Left lung (tissue), 4 donors: ENCODE measurements at regions not wholly inside any gene's neighbourhood (a gene's known extent, or its start where the extent isn't known, plus 50 kb on each side); places are given as distances from the start of the nearest gene placed in this dataset.

Experiments
- ATAC-seq: fragments of 200-7000 bp; cut with Tn5 transposase; one replicate; pipeline ENCODE4 v1.9.1; 2020; ENCODE audit warnings: moderate library complexity
- DNase-seq, 4 donors: peaks; one replicate each; pipeline ENCODE4 v3.0.0-alpha.2; 2013 to 2020
- H3K27ac ChIP-seq, 2 donors: fragments of 200-600 bp; sonication (generic) in 1 of 2; one replicate each; pipeline versions ENCODE4 v1.5.0 to v1.8.0; 2020 to 2021
- H3K27me3 ChIP-seq, 2 donors: fragments of 200-600 bp; sonication (generic) in 1 of 2; one replicate each; pipeline versions ENCODE4 v1.5.0 to v1.8.0; 2020 to 2021
- H3K36me3 ChIP-seq, 2 donors: fragments of 200-600 bp; sonication (generic) in 1 of 2; one replicate each; pipeline versions ENCODE4 v1.5.0 to v1.8.0; 2020 to 2021
- H3K4me1 ChIP-seq, 2 donors: fragments of 200-600 bp; one replicate each; pipeline ENCODE4 v1.8.0; 2021
- H3K4me3 ChIP-seq, 2 donors: fragments of 200-600 bp; sonication (generic) in 1 of 2; one replicate each; pipeline versions ENCODE4 v1.5.0 to v1.8.0; 2020 to 2021; ENCODE audit warnings: mild to moderate bottlenecking in 1 of 2
- H3K9me3 ChIP-seq, 2 donors: fragments of 200-600 bp; sonication (generic) in 1 of 2; one replicate each; pipeline versions ENCODE4 v1.5.0 to v1.8.0; 2020 to 2021
- intact Hi-C, 2 donors: fragments of 100-400 bp; cut with DNase I; formaldehyde crosslinking; loops; one replicate each; pipeline versions ENCODE4 v1.11.2 to v1.14.2; 2022
- TF ChIP-seq, protein P1 (sequence below), 2 donors: fragments of 200-600 bp; sonication (generic) in 1 of 2; IDR thresholded peaks; one replicate each; pipeline versions ENCODE4 v1.5.0 to v1.8.0; 2021; ENCODE audit warnings: antibody characterized with exemption in 2 of 2
- donor health status: DM: no; HTN: yes; CAD: no.
- donor health status: DM: no; HTN: no; CAD: no.

DNA sequence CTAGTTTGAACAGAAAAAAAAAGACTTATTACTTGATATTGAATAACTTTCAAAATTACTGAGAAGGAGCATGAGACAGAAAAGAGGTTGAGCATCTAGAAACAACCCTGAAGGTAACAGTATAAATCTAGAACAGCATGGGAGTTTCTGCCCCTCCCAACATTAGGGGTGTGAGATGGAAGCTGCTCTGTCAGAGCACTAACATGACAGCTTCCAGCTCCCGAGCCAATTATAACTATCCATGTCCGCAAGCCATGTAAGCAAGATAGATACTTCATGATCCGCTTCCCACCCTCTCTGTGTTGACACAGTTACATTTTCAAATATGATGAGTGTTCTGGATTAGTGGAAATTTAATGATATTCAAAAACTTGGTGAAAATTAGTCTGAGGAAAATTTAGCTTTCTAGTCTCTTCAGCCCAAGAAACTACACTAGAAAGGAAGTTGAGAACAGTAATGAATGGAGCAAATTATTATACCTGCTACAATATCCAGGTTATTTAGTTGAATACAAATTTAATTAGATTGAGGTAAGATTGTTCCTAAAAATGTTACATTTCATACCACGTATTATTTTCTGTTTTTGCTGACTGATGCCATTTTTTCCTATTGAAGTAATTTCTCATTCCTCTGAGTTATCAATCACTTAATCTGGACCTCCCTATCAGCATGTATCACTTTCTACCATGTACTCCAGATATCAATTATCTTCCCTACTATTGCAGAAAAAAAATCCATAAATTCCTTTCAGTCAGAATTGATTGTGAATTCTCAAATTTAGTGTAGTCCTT is 129.3 kb upstream of the SLIT2 start:
- Histone ChIP-seq H3K27ac (no peak overlapping the region), H3K9me3 (no peaks in the 10 kb centered on the region), H3K36me3 (no peaks in the 10 kb centered on the region), H3K27me3 (no peaks in the 10 kb centered on the region), H3K4me1 (no peaks in the 10 kb centered on the region), H3K4me3 (no peak overlapping the region)
- ATAC-seq, result no peak
- no peak for DNase-seq
- intact Hi-C loops, result no loop called here
- TF ChIP-seq, protein P1, sequence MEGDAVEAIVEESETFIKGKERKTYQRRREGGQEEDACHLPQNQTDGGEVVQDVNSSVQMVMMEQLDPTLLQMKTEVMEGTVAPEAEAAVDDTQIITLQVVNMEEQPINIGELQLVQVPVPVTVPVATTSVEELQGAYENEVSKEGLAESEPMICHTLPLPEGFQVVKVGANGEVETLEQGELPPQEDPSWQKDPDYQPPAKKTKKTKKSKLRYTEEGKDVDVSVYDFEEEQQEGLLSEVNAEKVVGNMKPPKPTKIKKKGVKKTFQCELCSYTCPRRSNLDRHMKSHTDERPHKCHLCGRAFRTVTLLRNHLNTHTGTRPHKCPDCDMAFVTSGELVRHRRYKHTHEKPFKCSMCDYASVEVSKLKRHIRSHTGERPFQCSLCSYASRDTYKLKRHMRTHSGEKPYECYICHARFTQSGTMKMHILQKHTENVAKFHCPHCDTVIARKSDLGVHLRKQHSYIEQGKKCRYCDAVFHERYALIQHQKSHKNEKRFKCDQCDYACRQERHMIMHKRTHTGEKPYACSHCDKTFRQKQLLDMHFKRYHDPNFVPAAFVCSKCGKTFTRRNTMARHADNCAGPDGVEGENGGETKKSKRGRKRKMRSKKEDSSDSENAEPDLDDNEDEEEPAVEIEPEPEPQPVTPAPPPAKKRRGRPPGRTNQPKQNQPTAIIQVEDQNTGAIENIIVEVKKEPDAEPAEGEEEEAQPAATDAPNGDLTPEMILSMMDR (IDR thresholded peaks at IDR 0.05), result no peak

DNA sequence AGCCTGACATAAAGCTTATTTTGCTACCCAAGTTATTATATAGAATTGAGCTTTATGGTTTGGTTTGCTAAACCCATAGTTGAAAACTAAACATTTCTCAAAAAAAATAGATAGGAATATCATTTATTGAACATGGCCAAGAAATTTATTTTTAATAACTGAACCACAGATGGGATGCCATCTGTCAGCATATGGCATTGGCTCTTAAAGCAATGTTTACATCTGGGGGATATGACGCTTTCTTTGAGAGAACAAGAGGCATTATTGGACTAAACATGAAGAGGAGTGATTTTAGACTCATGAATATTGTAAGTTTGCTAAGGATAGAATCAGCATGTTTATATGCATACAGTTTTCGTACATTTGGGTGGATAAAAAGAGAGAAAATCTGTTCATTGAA is 132.6 kb upstream of the SLIT2 start:
- Histone ChIP-seq H3K4me1 (no peaks in the 10 kb centered on the region), H3K27ac (no peak overlapping the region), H3K27me3 (no peaks in the 10 kb centered on the region), H3K4me3 (no peak overlapping the region), H3K36me3 (no peaks in the 10 kb centered on the region), H3K9me3 (no peaks in the 10 kb centered on the region)
- no peak for DNase-seq
- intact Hi-C loops, result no loop called here
- TF ChIP-seq, protein P1 (IDR thresholded peaks at IDR 0.05), result no peak
- no peak for ATAC-seq

DNA sequence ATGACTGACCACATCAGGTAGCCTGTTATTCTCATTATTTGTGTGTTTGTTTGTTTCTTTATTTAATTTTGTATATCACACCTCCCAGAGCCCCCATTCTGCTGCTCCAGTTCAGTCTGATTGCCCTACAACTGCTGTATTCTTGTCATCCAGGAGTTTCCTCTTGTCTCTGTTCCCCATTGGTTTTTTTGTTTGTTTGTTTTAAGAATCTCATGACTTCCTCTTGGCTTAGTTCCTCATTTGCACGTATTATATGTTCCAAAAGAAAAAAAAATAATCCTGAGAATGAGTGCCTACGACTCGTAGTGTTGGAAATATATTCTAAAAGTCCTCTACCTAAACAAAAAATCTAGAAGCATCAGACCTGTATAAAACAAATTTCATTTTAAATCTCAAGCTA is 142.3 kb upstream of the SLIT2 start:
- DNase-seq (no peak), ATAC-seq (no peak)
- H3K9me3 ChIP-seq, result peaks cover 0 to 2% of the 10 kb centered on the region in 2 donors
- no peaks in the 10 kb centered on the region for H3K27me3 ChIP-seq
- no peaks in the 10 kb centered on the region for H3K36me3 ChIP-seq
- TF ChIP-seq, protein P1 (IDR thresholded peaks at IDR 0.05), result no peak
- H3K27ac ChIP-seq, result no peak overlapping the region
- no peaks in the 10 kb centered on the region for H3K4me1 ChIP-seq
- H3K4me3 ChIP-seq, result no peak overlapping the region
- intact Hi-C loops, result no loop called here

DNA sequence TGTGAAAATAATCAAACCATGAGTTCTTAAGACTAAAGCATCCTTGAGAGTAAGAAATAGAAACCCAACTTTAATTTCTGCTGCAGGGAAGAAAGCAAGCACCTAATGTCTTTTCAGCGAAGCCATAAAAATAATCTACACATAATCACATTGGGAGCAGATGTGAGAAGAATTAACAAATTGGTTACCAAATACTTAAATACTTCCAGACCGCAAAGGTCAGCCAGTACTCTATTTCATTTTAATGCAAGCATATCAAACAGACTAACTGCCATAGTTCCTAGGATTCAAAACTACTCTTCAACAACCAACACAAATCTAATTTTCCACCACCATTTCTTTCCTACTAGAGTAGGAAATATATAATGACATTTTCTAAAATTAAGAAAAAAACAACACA is 144.8 kb upstream of the SLIT2 start:
- TF ChIP-seq, protein P1 (IDR thresholded peaks at IDR 0.05), result no peak
- H3K9me3 ChIP-seq, result peaks cover 0 to 2% of the 10 kb centered on the region in 2 donors
- no peaks in the 10 kb centered on the region for H3K36me3 ChIP-seq
- no peak for ATAC-seq
- intact Hi-C loops, result no loop called here
- no peaks in the 10 kb centered on the region for H3K27me3 ChIP-seq
- DNase-seq, result no peak
- H3K4me1 ChIP-seq, result no peaks in the 10 kb centered on the region
- no peak overlapping the region for H3K27ac ChIP-seq
- H3K4me3 ChIP-seq, result no peak overlapping the region

DNA sequence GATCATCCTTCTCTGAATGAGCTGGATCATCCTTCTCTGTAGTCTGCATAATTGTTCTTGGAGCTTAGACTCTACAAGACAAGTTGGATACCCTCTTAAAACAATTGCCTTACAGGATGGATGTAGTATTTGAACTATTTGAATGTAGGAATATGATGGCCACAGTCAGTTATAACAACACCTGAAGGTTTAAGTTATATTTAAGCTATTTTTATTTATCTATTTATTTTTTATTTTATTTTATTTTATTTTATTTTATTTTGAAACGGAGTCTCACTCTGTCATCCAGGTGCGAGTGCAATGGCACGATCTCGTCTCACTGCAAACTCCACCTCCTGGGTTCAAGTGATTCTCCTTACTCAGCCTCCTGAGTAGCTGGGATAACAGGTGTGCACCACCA is 149.9 kb upstream of the SLIT2 start:
- H3K4me3 ChIP-seq, result no peak overlapping the region
- intact Hi-C loops, result no loop called here
- H3K27me3 ChIP-seq, result no peaks in the 10 kb centered on the region
- no peak overlapping the region for H3K27ac ChIP-seq
- ATAC-seq, result no peak
- H3K36me3 ChIP-seq, result no peaks in the 10 kb centered on the region
- H3K9me3 ChIP-seq, result no peaks in the 10 kb centered on the region
- H3K4me1 ChIP-seq, result no peaks in the 10 kb centered on the region
- TF ChIP-seq, protein P1 (IDR thresholded peaks at IDR 0.05), result no peak
- DNase-seq, result no peak
